ENCODE measurements at regions not wholly inside any gene's neighbourhood (a gene's known extent, or its start where the extent isn't known, plus 50 kb on each side); places are given as distances from the start of the nearest gene placed in this dataset.
A peak's percentile ranks its signal among the peaks of the same experiment; 100 is the strongest.
"Not testable (repeated sequence)": the region's sequence is repeated elsewhere in the genome, so short reads cannot be mapped to it uniquely, and the experiment has no call there.

DNA sequence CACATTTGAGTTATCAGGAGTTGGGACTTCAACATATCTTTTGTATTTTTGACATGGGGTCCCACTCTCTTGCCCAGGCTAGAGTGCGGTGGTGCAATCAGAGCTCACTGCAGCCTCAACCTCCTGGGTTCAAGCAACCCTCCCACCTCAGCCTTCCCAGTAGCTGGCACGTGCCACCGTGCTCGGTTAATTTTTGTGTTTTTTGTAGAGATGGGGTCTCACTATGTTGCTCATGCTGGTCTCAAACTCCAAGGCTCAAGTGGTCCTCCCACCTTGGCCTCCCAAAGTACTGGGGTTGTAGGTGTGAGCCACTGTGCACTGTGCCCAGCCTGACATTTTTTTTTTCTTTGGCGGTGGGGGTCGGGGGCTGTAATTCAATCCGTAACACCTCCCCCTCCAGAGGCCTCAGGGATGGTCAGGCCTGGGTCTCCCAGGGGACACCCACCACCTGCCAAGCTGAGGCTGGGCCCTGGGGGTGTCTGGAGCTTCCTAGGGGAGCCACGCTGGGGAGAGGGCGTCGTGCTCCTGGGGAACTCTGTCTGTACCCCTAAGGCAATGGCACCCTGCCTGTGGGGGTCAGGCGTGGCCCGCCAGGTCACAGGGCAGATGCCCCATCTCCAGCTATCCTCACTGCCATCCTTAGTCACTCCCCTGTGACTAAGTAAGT is 102.2 kb downstream of the CRLF3 start:
- H3K4me2 ChIP-seq (replicated peaks; ENCODE audit: extremely low read depth, low read length, poor library complexity, severe bottlenecking); H3K36me3 ChIP-seq (replicated peaks in 1 of 2; ENCODE audit: control insufficient read depth in 1 of 2, insufficient read depth in 2 of 2, low read length in 2 of 2); H3K4me3 Mint-ChIP-seq; H2AFZ ChIP-seq (ENCODE audit: insufficient read depth, low read depth, low read length, poor library complexity, severe bottlenecking); H3K27ac ChIP-seq (ENCODE audit: low read depth in 1 of 2, low read length in 2 of 2); H3K4me3 ChIP-seq (replicated peaks in 1 of 3; ENCODE audit: low read depth in 2 of 3, low read length in 3 of 3); intact Hi-C loops (cut with micrococcal nuclease); H3K36me3 Mint-ChIP-seq; DNase-seq; H3K9me3 ChIP-seq (replicated peaks in 1 of 2; ENCODE audit: control insufficient read depth in 1 of 2, insufficient read depth in 1 of 2, low read length in 2 of 2); H3K27me3 ChIP-seq (ENCODE audit: control insufficient read depth in 2 of 2, insufficient read depth in 2 of 2, low read length in 2 of 2); H3K9me3 Mint-ChIP-seq; H3K27me3 Mint-ChIP-seq (ENCODE audit: low read depth in 3 of 3); H4K20me1 ChIP-seq (ENCODE audit: insufficient read depth, low read length); H3K9ac ChIP-seq (ENCODE audit: insufficient read depth, low read length, poor library complexity, severe bottlenecking): not testable (repeated sequence)
- Mint-ChIP-seq H3K4me1 (peaks cover 22% of the 10 kb centered on the region), H3K27ac (peak overlapping the region in 1 of 7 donors; percentile 28)
- H3K79me2 ChIP-seq (ENCODE audit: insufficient read depth, low read length) = peaks cover 75% of the 10 kb centered on the region
- WGBS (ENCODE audit: insufficient coverage) = no CpG with 5 or more reads among the region's 12 CpGs
- H3K4me1 ChIP-seq (ENCODE audit: control insufficient read depth in 1 of 2, insufficient read depth in 2 of 2, low read length in 2 of 2) = peaks cover 13 to 22% of the 10 kb centered on the region in 2 donors

- H3K4me3 Mint-ChIP-seq; H3K9ac ChIP-seq (ENCODE audit: insufficient read depth, low read length, poor library complexity, severe bottlenecking); H3K36me3 ChIP-seq (replicated peaks in 1 of 2; ENCODE audit: control insufficient read depth in 1 of 2, insufficient read depth in 2 of 2, low read length in 2 of 2); H3K4me3 ChIP-seq (replicated peaks in 1 of 3; ENCODE audit: low read depth in 2 of 3, low read length in 3 of 3); intact Hi-C loops (cut with micrococcal nuclease); H3K4me2 ChIP-seq (replicated peaks; ENCODE audit: extremely low read depth, low read length, poor library complexity, severe bottlenecking); H3K27me3 Mint-ChIP-seq (ENCODE audit: low read depth in 3 of 3); H3K27me3 ChIP-seq (ENCODE audit: control insufficient read depth in 2 of 2, insufficient read depth in 2 of 2, low read length in 2 of 2); H3K9me3 Mint-ChIP-seq; H3K27ac Mint-ChIP-seq; H3K9me3 ChIP-seq (replicated peaks in 1 of 2; ENCODE audit: control insufficient read depth in 1 of 2, insufficient read depth in 1 of 2, low read length in 2 of 2); H4K20me1 ChIP-seq (ENCODE audit: insufficient read depth, low read length); H3K27ac ChIP-seq (ENCODE audit: low read depth in 1 of 2, low read length in 2 of 2); DNase-seq; H3K36me3 Mint-ChIP-seq; H2AFZ ChIP-seq (ENCODE audit: insufficient read depth, low read depth, low read length, poor library complexity, severe bottlenecking): not testable (repeated sequence)
- H3K4me1 Mint-ChIP-seq = peaks cover 23% of the 10 kb centered on the region
- Histone ChIP-seq H3K79me2 (ENCODE audit: insufficient read depth, low read length) (peaks cover 75% of the 10 kb centered on the region), H3K4me1 (ENCODE audit: control insufficient read depth in 1 of 2, insufficient read depth in 2 of 2, low read length in 2 of 2) (peaks cover 14 to 16% of the 10 kb centered on the region in 2 donors)
- WGBS (ENCODE audit: insufficient coverage) = 93% methylated on average over 3 of the region's 5 CpGs
Measured at GRCh38 chr17:30720971-30721370, 103.5 kb downstream of the CRLF3 start.

- TF ChIP-seq CTCF (IDR thresholded peaks at IDR 0.05) = no peak
- 97% methylated on average over 10 of the region's 14 CpGs for WGBS (ENCODE audit: insufficient coverage)
- no peaks in the 10 kb centered on the region for H3K36me3 ChIP-seq (replicated peaks in 1 of 2; ENCODE audit: control insufficient read depth in 1 of 2, insufficient read depth in 2 of 2, low read length in 2 of 2)
- H3K9ac ChIP-seq (ENCODE audit: insufficient read depth, low read length, poor library complexity, severe bottlenecking) = peak overlapping the region; percentile 4
- no peak overlapping the region for H3K4me3 Mint-ChIP-seq
- H4K20me1 ChIP-seq (ENCODE audit: insufficient read depth, low read length) = no peaks in the 10 kb centered on the region
- peaks cover 73% of the 10 kb centered on the region for H3K79me2 ChIP-seq (ENCODE audit: insufficient read depth, low read length)
- no peak overlapping the region for H3K4me2 ChIP-seq (replicated peaks; ENCODE audit: extremely low read depth, low read length, poor library complexity, severe bottlenecking)
- H3K27ac Mint-ChIP-seq = peak overlapping the region in 2 of 7 donors; percentile 15 to 48
- DNase-seq = no peak
- no peak overlapping the region for H2AFZ ChIP-seq (ENCODE audit: insufficient read depth, low read depth, low read length, poor library complexity, severe bottlenecking)
- no peaks in the 10 kb centered on the region for H3K9me3 ChIP-seq (replicated peaks in 1 of 2; ENCODE audit: control insufficient read depth in 1 of 2, insufficient read depth in 1 of 2, low read length in 2 of 2)
- H3K9me3 Mint-ChIP-seq = no peaks in the 10 kb centered on the region
- peaks cover 0 to 4% (median 3%) of the 10 kb centered on the region in 3 donors for H3K27me3 Mint-ChIP-seq (ENCODE audit: low read depth in 3 of 3)
- peaks cover 3 to 5% of the 10 kb centered on the region in 2 donors for H3K36me3 Mint-ChIP-seq
- no peak overlapping the region for H3K27ac ChIP-seq (ENCODE audit: low read depth in 1 of 2, low read length in 2 of 2)
- H3K4me1 ChIP-seq (ENCODE audit: control insufficient read depth in 1 of 2, insufficient read depth in 2 of 2, low read length in 2 of 2) = peaks cover 14 to 16% of the 10 kb centered on the region in 2 donors
- H3K4me3 ChIP-seq (replicated peaks in 1 of 3; ENCODE audit: low read depth in 2 of 3, low read length in 3 of 3) = no peak overlapping the region
- no peaks in the 10 kb centered on the region for H3K27me3 ChIP-seq (ENCODE audit: control insufficient read depth in 2 of 2, insufficient read depth in 2 of 2, low read length in 2 of 2)
- intact Hi-C loops (cut with micrococcal nuclease) = no loop called here
- peaks cover 25% of the 10 kb centered on the region for H3K4me1 Mint-ChIP-seq
Measured at GRCh38 chr17:30720013-30720471, 104.5 kb downstream of the CRLF3 start.
